HG02884 (cell line): ENCODE measurements at regions not wholly inside any gene's neighbourhood (a gene's known extent, or its start where the extent isn't known, plus 50 kb on each side); places are given as distances from the start of the nearest gene placed in this dataset.

Experiments
- ATAC-seq: cut with Tn5 transposase; IDR thresholded peaks from one replicate; pipeline ENCODE4 v1.9.1; 2021; ENCODE audit warnings: mild to moderate bottlenecking, moderate library complexity; ENCODE audit not compliant: unreplicated experiment

GRCh38 chr2:147520817-147521216 lies 324.0 kb upstream of the ACVR2A start:
- no peak for ATAC-seq

GRCh38 chr2:147519178-147519577 lies 325.7 kb upstream of the ACVR2A start:
- no peak for ATAC-seq

GRCh38 chr2:147515213-147515612 lies 329.6 kb upstream of the ACVR2A start:
- ATAC-seq: no peak

- no peak for ATAC-seq
Measured at GRCh38 chr2:147512206-147512605, 332.6 kb upstream of the ACVR2A start.

GRCh38 chr2:147511491-147511948 lies 333.3 kb upstream of the ACVR2A start:
- ATAC-seq: no peak

GRCh38 chr2:147509821-147510220 lies 335.0 kb upstream of the ACVR2A start:
- ATAC-seq: no peak

- ATAC-seq: no peak
Measured at GRCh38 chr2:147506889-147507288, 337.9 kb upstream of the ACVR2A start.

- no peak for ATAC-seq
Measured at GRCh38 chr2:147502711-147503290, 342.0 kb upstream of the ACVR2A start.

- ATAC-seq: no peak
Measured at GRCh38 chr2:147501968-147502367, 342.9 kb upstream of the ACVR2A start.

- ATAC-seq: no peak
Measured at GRCh38 chr2:147500819-147501395, 343.9 kb upstream of the ACVR2A start.

GRCh38 chr2:147500229-147500628 lies 344.6 kb upstream of the ACVR2A start:
- peak; percentile 16 for ATAC-seq

GRCh38 chr2:147499785-147500184 lies 345.0 kb upstream of the ACVR2A start:
- peak; percentile 74 for ATAC-seq

GRCh38 chr2:147495734-147496133 lies 349.1 kb upstream of the ACVR2A start:
- no peak for ATAC-seq

- no peak for ATAC-seq
Measured at GRCh38 chr2:147492471-147492870, 352.4 kb upstream of the ACVR2A start.

GRCh38 chr2:147491506-147491905 lies 353.3 kb upstream of the ACVR2A start:
- ATAC-seq: no peak

- no peak for ATAC-seq
Measured at GRCh38 chr2:147490401-147491261, 354.2 kb upstream of the ACVR2A start.

GRCh38 chr2:147488472-147488871 lies 356.4 kb upstream of the ACVR2A start:
- ATAC-seq: no peak

GRCh38 chr2:147487978-147488289 lies 356.9 kb upstream of the ACVR2A start:
- no peak for ATAC-seq

GRCh38 chr2:147487286-147487977 lies 357.4 kb upstream of the ACVR2A start:
- ATAC-seq: no peak

GRCh38 chr2:147485210-147485851 lies 359.5 kb upstream of the ACVR2A start:
- ATAC-seq: no peak

- ATAC-seq: no peak
Measured at GRCh38 chr2:147483911-147484310, 360.9 kb upstream of the ACVR2A start.
